ENCODE measurements at regions not wholly inside any gene's neighbourhood (a gene's known extent, or its start where the extent isn't known, plus 50 kb on each side); places are given as distances from the start of the nearest gene placed in this dataset.

GRCh38 chr5:79853028-79853427, 138.0 kb downstream of the MTX3 start (continued):
- no peak for TF ChIP-seq RARB (CRISPR knock-in tag; IDR thresholded peaks at IDR 0.05)
- TF ChIP-seq KDM5A (IDR thresholded peaks at IDR 0.05), result no peak
- no peak for TF ChIP-seq RFX5 (IDR thresholded peaks at IDR 0.05)
- TF ChIP-seq KDM1A (IDR thresholded peaks at IDR 0.05; ENCODE audit: low read depth), result no peak
- no peak for TF ChIP-seq BHLHE40 (IDR thresholded peaks at IDR 0.05; ENCODE audit: low read depth, low read length)
- TF ChIP-seq HOXB13 (CRISPR knock-in tag; IDR thresholded peaks at IDR 0.05; ENCODE audit: low read depth), result no peak

GRCh38 chr5:79851391-79851863, 139.6 kb downstream of the MTX3 start:
- no peak for FAIRE-seq
- POLR2A ChIA-PET, result no interaction called here
- Histone ChIP-seq H3K4me2 (no peak overlapping the region), H3K4me3 (no peak overlapping the region), H3K27ac (no peak overlapping the region), H3K4me1 (no peaks in the 10 kb centered on the region), H3K9me3 (no peaks in the 10 kb centered on the region)
- no peak for TF ChIP-seq ZC3H11A (IDR thresholded peaks at IDR 0.05)
- no peak for TF ChIP-seq RNF2 (IDR thresholded peaks at IDR 0.05; ENCODE audit: borderline replicate concordance, low read depth)
- TF ChIP-seq PBX3 (IDR thresholded peaks at IDR 0.05), result no peak
- TF ChIP-seq NPAS2 (CRISPR knock-in tag; IDR thresholded peaks at IDR 0.05; ENCODE audit: borderline replicate concordance), result no peak
- TF ChIP-seq GATA3 (IDR thresholded peaks at IDR 0.05; ENCODE audit: borderline replicate concordance), result no peak
- no peak for TF ChIP-seq ZSCAN20 (CRISPR knock-in tag; IDR thresholded peaks at IDR 0.05)
- TF ChIP-seq KDM5A (IDR thresholded peaks at IDR 0.05), result no peak
- TF ChIP-seq EHF (CRISPR knock-in tag; IDR thresholded peaks at IDR 0.05), result no peak
- CTCF ChIA-PET, result interaction anchor here (1.1 kb wide), 1 partner anchor 830 kb away, joined by 3 read pairs; no protein-coding TSS in a partner anchor
- no peak for ATAC-seq
- no peak for DNase-seq (ENCODE audit: low read depth in 1 of 2, low spot score in 1 of 2)
- WGBS (ENCODE audit: missing lambda C conversion rate), result 53% methylated on average over 7 of the region's 7 CpGs

- no peak for TF ChIP-seq GATA3 (IDR thresholded peaks at IDR 0.05; ENCODE audit: borderline replicate concordance)
- H3K27ac ChIP-seq, result no peak overlapping the region
- H3K4me1 ChIP-seq, result no peaks in the 10 kb centered on the region
- no peak for FAIRE-seq
- no peak overlapping the region for H3K4me3 ChIP-seq
- no peak for ATAC-seq
- ChIA-PET POLR2A (no interaction called here), CTCF (interaction anchor here (1.1 kb wide), 1 partner anchor 829 kb away, joined by 3 read pairs; no protein-coding TSS in a partner anchor)
- no peak for DNase-seq (ENCODE audit: low read depth in 1 of 2, low spot score in 1 of 2)
- WGBS (ENCODE audit: missing lambda C conversion rate), result 25% methylated on average over 5 of the region's 5 CpGs
- no peaks in the 10 kb centered on the region for H3K9me3 ChIP-seq
- H3K4me2 ChIP-seq, result no peak overlapping the region
Measured at GRCh38 chr5:79850941-79851340, 140.1 kb downstream of the MTX3 start.

- POLR2A ChIA-PET, result no interaction called here
- DNase-seq (ENCODE audit: low read depth in 1 of 2, low spot score in 1 of 2) (no peak), ATAC-seq (no peak), FAIRE-seq (no peak)
- no peak overlapping the region for H3K4me2 ChIP-seq
- H3K9me3 ChIP-seq, result no peaks in the 10 kb centered on the region
- 64% methylated on average over 10 of the region's 10 CpGs for WGBS (ENCODE audit: missing lambda C conversion rate)
- TF ChIP-seq ZFP36 (IDR thresholded peaks at IDR 0.05; ENCODE audit: borderline replicate concordance, partially characterized antibody), result no peak
- TF ChIP-seq FOSB (CRISPR knock-in tag; IDR thresholded peaks at IDR 0.05), result no peak
- TF ChIP-seq BHLHE40 (IDR thresholded peaks at IDR 0.05; ENCODE audit: low read depth, low read length), result no peak
- TF ChIP-seq E2F6 (IDR thresholded peaks at IDR 0.05; ENCODE audit: borderline replicate concordance, low read depth), result no peak
- TF ChIP-seq ZNF302 (CRISPR knock-in tag; IDR thresholded peaks at IDR 0.05), result no peak
- no peak for TF ChIP-seq JUNB (IDR thresholded peaks at IDR 0.05)
- TF ChIP-seq HMGXB4 (CRISPR knock-in tag; IDR thresholded peaks at IDR 0.05; ENCODE audit: borderline replicate concordance), result no peak
- CTCF ChIA-PET, result interaction anchor here (0.5 kb wide), 1 partner anchor 494 kb away, joined by 3 read pairs; no protein-coding TSS in a partner anchor
- H3K4me1 ChIP-seq, result no peaks in the 10 kb centered on the region
- no peak overlapping the region for H3K4me3 ChIP-seq
- H3K27ac ChIP-seq, result no peak overlapping the region
Measured at GRCh38 chr5:79850316-79850822, 140.7 kb downstream of the MTX3 start.

Measured in A549 (cell line).